ELF-1 (cell line): ENCODE measurements at regions not wholly inside any gene's neighbourhood (a gene's known extent, or its start where the extent isn't known, plus 50 kb on each side); places are given as distances from the start of the nearest gene placed in this dataset.

ENCODE experiments used
- DNase-seq: peaks from one replicate; pipeline ENCODE4 v3.0.0-alpha.2; 2016; ENCODE audit warnings: low read depth, low spot score

GRCh38 chr19:28242317-28242927, 970.5 kb downstream of the UQCRFS1 start:
- peak; percentile 67 for DNase-seq

- DNase-seq, result peak; percentile 79
Measured at GRCh38 chr19:28239270-28239669, 973.7 kb downstream of the UQCRFS1 start.

- no peak for DNase-seq
Measured at GRCh38 chr19:28238270-28238820, 974.6 kb downstream of the UQCRFS1 start.

- no peak for DNase-seq
Measured at GRCh38 chr19:28235606-28236125, 977.3 kb downstream of the UQCRFS1 start.

DNA sequence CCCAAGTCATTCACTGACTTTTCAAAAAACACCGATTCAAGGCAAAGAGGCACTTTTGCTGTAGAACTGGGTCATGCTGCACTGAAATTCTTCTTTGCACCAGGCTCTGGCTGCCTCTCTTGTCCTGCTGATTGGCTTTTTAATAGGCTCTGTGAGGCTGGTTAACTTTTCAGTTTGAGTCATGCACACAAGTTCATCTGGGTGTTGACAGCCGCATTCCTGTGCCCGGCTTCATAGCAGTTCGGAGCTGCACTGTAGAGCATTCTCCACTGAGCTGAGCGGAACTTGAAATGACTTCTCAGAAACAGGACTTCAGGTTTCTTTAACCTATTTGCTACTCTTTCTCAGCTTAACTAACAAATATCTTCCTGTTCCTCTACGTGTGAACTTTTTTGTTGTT, 978.3 kb downstream of the UQCRFS1 start:
- peak; percentile 36 for DNase-seq

DNA sequence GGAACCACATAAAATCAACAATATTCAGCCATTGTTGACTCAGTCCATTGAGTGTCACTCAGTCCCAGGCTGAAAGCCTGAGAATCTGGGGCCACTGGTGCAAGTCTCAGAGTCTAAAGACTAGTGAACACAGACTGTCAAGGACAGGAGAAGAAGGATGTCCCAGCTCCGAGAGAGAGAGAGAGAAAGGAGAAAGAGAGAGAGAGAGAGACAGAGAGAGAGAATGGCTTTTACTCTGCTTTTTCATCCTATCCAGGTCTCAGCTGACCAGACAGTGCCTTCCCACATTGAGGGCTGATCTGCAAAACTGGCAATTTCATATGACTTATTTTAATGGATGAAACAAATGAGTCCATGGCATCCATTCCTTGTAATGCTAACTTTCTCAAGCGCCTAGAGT, 984.1 kb downstream of the UQCRFS1 start:
- DNase-seq, result no peak

DNA sequence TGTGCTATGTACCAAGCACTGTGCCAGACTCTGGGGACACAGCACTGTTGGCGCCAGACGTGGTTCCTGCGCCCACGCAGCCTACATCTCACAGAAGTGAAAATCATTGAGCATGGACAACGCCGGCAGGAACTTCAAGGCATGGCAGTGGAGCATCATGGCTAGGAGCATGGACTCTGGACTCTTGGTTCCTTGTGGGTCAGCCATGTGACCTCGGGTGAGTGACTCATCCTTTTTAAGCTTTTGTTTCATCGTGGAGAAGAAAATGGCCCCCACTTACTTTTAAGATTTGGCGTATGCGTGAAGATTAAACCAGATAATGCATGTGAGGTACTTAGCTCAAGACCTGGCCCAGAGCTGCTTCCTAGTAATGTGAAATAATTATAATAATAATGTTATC, 988.5 kb downstream of the UQCRFS1 start:
- no peak for DNase-seq

DNA sequence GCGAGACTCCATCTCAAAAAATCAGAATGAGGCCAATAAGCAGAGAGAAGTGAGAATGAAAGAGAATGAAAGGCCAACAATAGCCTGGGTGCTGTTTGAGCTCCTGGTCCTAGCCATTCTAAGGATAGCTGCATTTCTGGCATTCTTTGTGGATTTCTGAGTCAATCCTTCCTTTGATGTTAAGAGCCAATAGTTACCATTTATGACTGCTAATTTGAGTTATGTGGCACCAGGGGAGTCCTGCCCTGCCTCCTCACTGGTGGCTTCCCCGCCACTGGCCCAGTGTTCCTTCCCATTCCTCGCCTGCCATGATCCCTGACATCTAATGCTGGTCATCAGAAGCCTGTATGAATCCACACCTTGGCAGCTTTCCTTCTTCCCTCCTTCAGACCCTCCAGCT, 991.2 kb downstream of the UQCRFS1 start:
- DNase-seq, result no peak

DNA sequence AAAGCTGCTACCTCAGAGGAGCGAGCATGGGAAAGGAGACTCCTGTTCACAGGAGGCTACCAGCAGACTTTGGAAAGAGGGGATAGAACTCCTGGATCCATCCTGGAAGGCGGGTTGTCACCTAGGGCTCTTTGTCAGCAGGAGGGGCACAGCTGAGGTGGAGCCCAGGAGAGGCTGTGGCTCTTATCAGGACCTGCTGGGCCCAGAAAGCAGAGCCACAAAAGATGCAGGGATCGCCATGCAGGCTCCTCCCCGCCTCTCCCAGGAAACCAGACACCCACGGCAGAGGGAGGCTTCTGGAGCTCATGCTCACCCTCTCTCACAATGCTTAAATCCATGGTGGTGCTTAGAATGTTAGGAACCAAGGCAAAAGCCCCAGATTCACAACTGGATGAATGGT, 994.2 kb downstream of the UQCRFS1 start:
- DNase-seq, result peak; percentile 31

DNA sequence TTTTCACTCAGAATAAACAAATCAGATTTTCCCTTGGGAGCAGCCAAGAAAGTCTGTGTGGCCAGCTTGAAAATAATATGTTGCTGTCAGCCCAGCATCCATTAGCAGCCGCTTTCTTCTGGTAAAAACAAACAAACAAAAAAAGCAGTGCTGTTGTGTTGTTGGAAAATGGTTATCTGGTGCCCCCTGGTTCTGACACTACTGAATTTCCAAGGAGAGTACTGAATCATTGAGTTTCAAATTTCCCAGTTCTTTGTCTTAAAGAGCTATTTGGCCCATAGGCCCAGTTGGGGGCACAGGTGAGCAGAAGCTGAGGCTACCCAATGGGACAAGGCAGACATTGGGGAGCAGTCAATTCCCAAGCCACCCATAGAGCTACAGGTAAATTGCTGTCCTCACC, 995.9 kb downstream of the UQCRFS1 start:
- peak; percentile 45 for DNase-seq

GRCh38 chr19:28213470-28214082, 999.4 kb downstream of the UQCRFS1 start:
- DNase-seq, result no peak

DNA sequence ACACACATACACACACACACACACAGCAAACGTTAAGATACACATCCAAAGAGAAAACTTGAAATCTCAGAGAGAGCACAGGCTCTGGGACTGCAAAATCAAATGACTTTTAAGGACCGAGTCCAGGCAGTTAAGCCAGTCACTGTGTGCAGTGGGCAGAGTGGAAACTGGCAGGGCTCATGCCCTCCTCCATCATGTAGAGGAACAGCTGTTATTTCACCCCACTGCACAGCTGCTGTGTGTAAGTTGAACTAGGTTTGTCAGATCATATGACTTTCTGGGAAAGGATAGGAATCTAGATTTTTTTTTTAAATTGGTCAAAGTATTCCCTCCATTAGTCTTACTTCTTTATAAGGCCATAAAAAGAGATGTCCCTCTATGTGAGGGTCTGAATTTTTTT, 1002.1 kb downstream of the UQCRFS1 start:
- no peak for DNase-seq

DNA sequence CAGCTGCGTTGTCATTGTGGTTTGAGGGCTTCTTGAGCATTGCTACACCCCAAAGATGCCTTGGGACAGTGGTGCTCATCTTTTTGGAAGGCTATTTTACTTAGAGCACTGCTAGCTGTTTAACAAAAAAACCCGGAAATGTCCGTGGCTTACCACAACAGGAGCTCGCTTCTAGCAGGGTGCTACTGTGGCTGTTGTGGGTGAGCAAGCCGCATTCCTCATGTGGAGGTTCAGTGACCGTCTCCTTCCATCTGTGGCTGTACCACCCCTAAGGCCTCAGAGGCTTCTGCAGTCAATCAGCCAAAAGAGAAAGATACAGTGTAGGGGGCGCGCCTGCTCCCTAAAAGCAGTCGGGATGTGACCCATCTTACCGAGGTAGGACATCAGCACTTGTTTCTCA, 1004.2 kb downstream of the UQCRFS1 start:
- DNase-seq, result no peak

DNA sequence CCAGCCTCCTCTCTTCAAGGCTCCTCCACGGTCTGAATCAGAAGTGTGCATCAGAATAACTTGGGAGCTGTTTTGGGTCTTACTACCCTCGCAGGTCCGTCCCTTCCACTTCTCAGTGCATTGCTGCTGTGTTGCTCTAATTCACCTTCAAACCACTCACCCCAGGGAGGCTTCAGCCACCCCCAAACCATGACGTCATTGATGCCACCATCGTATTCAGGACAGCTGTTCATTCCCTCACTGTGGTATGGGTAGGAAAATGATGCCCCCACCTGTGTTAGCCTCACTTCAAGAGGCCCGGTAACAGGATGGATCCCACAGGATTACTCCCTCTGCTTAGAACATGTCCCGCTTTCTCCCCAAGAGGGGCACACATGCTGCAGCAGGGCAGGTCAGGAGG, 1005.7 kb downstream of the UQCRFS1 start:
- no peak for DNase-seq

DNA sequence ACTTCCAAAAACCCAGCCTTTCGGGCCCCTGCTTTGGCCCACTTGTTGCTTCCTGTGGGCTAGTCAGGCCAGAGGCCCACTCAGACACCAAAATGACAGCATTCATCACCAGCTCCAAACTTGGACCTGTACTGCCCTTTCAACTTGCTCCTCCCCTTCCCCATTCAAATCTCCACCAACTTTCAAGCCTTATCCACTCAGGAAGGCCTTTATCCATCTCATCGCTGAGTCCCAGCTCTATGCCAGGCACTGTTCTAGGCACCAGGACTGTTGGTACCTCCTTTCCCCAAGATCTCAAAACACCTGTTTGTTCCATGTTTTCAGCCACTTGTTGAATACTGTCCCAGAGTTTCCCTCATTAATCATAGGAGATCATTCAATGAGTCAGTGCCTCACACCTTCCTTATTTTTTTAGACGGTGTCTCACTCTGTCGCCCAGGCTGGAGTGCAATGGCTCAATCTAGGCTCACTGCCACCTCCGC, 1011.4 kb downstream of the UQCRFS1 start:
- DNase-seq, result no peak

GRCh38 chr19:28199323-28199722, 1013.6 kb downstream of the UQCRFS1 start:
- no peak for DNase-seq

DNA sequence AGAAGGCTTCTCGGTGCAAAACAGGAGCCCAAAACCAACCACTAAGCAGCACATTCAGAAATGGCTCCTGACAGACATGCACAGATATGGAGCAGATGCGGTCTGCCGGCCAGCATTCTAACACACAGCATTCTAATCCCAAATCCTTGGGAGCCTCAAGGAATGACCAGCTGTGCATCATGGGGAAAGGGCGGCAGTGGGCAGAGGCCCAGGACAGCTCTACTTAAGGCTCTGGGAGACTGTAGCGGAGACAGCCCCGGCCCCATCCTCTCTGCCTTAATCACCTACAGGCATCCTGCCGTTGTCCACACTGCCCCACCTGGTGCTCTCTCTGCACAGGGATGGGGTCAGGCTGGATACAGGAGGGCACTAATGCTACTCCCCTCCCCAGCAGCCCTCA, 1016.0 kb downstream of the UQCRFS1 start:
- no peak for DNase-seq

GRCh38 chr19:28196101-28196500, 1016.9 kb downstream of the UQCRFS1 start:
- DNase-seq, result no peak

DNA sequence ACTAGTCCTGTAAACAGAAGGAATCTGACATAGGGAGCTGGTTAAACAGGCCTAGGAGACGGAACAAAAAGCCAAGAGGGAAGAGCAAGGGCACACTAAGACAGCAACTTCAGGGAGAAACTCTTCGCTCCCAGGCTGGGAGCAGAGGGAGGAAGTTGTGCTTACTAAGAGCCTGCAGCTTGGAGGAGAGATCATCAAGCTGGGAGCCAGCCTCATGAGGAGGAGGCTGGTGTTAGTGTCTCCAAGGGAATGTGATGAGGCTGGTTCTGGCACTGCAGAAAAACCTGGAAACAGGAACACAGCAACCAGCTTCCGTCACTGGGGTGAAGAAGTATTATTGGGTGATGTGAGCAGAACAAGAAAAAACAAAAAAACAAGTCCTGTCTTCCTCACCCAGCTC, 1027.3 kb downstream of the UQCRFS1 start:
- DNase-seq, result peak; percentile 24

- no peak for DNase-seq
Measured at GRCh38 chr19:28184997-28185396, 1028.0 kb downstream of the UQCRFS1 start.

GRCh38 chr19:28176193-28176592, 1036.8 kb downstream of the UQCRFS1 start:
- DNase-seq, result no peak

DNA sequence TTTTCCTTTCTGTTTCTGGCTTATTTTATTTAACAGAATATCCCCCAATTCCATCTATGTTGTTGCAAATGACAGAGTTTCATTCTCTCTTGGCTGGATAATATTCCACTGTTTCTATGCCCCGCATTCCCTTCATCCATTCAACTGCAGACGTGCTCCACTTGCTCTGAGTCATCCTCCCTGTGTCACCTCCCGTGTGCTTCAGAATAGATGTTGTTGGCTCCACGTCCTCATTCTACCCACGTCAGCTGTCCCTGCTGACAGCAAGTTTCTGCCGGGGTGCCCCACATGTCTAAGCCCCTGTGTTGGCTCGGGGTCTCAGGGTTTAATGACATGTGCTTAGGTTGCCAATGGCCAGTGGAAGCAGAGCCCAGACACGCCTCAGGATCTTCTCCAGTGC, 1041.0 kb downstream of the UQCRFS1 start:
- no peak for DNase-seq

- no peak for DNase-seq
Measured at GRCh38 chr19:28170066-28170465, 1042.9 kb downstream of the UQCRFS1 start.
